Superior temporal gyrus (tissue), 1 donor: ENCODE measurements at regions not wholly inside any gene's neighbourhood (a gene's known extent, or its start where the extent isn't known, plus 50 kb on each side); places are given as distances from the start of the nearest gene placed in this dataset.

Experiments used
- DNase-seq: peaks from one replicate; pipeline ENCODE4 v3.0.0-alpha.2; 2016; ENCODE audit errors: extremely low spot score

DNA sequence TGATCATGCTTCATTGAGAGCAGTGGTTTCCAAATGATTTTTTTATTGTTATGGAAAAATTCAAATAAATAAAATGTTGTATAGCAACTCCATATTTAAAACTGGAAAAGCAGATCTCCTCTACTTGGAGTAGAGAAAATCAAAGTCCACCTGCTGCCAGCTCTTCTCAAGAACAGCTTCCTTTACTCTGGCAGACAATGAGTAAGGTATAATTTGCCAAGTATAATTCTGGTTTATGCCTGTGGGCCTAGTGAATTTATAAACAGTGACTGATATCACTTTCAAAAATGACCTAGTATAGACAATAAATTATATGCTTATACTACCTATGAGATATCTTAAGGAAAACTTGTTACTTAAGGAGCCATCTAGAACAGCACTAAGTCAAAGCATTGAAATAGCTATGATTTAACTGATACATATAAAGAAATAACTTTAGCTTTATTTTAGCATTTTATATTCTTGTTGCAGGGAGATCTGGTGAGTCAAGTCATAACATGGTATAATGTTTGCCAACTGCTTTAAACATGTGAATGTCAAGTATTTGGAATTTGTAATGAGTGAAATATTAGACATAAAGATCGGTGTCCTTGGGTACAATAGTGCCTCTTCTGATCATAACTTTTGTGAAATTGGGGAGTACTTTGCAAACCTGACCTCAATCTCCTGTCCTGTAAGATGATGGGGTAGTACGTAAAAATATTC lies 1389.1 kb upstream of the PIK3C3 start:
- no peak for DNase-seq

DNA sequence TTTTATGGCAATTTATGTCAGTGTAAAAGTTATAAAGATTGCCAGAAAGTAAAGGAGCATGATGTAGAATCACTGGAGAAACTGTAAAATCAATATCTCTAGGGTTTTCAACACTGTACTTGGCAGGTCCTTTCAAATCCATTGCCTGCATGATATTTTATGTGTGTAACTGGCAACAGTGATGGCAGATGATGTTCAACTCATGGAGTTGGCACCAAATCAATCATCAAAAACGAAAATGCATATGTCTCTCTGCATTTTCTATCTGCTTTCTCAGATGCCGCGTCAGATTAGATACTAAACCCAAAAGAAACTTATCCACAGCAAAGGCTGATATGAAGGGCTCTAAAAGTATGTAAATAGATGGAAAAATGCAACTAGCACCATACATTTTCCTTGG lies 1395.5 kb upstream of the PIK3C3 start:
- DNase-seq: no peak

DNA sequence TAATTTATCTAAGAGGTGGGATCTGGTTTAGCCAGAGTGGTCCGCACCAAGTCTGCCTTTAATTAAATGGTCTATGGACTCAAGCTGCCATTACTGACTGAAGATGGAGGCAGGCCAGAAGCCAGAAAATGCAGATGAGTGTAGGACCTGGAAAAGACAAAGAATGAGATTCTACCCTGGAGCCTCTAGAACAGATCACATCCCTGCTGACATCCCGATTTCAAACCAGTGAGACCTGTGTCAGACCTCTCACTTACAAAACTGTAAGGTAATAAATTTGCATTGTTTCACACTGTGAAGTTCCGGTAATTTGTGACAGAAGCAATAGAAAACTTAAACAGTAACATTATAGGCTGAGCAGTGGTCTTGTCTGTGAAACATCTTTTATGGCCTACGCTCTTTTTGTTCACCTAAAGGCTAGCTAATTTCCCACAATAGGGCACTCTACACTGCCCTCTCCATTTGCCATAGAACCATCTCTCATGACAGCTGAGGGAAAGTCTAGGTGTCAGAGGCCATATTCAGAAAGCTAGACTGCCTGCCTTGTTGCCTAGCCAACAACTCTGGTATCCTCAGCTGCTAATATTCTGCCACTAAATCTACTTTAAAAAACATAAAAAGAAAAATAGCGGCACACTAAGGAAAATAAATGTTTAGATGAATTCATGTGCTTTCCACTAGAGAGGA lies 1396.2 kb upstream of the PIK3C3 start:
- no peak for DNase-seq

DNA sequence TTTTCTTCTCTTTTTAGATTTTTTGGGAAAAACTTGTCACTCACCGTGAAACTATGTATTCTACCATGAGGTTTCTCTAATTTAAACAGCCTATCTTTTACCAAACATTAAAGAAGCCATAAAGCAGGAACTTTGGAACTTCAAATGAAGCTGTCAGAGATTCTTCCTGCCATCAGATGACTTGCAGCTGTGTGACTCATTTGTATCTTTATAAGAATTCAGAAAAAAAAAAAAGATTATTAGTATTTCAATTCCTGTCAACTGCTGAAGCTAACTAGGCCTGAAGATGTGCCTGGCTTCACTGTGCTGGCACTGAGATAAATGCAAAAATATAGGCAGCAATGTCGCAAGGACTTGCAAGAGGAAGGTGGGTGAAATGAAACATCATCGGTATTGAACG lies 1399.1 kb upstream of the PIK3C3 start:
- no peak for DNase-seq

DNA sequence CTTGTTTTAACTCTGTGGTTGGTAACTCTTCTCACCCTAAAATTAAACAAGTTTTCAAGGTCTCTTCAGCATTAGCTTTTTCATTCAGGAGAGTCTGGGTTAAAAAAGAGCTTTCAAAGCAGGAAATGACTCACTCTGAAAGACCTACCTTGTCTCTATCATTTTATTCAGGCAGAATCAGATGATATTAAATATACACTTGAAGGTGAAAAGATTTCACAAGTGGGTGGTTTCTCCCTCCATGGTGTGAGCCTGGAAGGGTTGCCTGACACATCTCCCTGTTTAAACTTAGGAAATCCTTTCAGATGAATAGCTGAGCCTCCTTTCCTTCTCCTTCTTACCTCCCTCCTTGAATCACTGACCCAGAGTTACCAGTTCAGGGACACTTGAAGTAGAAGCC lies 1402.0 kb upstream of the PIK3C3 start:
- no peak for DNase-seq

DNA sequence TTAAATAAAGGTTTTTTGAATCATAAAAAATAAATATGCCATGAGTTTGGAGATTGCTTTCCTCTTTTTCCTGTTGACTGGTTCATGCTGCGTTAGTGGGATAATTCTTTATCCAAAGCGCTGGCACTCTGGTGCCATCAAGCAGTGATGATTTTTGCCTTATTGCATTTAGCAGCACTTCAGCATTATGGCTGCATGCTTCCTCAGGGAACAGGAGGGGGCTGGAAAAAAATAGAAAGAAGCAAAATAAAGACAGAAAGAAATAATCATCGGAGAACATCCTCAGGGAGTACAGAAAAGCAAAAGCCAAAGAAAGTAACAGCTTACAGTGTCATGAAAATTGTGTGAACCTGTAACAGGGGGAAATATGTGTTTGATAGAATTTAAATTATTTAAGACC lies 1408.2 kb upstream of the PIK3C3 start:
- no peak for DNase-seq

DNA sequence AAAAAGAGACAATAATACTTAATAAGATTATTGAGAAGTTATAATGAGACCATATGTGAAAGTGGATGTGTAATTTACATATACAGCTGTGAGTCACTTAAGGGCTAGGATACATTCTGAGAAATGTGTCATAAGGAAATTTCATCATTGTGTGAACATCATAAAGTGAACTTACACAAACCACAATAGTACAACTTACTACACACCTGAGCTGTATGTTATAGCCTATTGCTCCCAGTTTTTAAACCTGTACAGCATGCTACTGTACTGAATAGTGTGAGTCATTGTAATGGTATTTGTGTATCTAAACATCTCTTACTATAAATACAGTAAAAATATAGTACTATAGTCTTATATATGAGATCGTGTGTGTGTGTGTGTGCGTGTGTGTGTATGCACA lies 1420.3 kb upstream of the PIK3C3 start:
- no peak for DNase-seq

DNA sequence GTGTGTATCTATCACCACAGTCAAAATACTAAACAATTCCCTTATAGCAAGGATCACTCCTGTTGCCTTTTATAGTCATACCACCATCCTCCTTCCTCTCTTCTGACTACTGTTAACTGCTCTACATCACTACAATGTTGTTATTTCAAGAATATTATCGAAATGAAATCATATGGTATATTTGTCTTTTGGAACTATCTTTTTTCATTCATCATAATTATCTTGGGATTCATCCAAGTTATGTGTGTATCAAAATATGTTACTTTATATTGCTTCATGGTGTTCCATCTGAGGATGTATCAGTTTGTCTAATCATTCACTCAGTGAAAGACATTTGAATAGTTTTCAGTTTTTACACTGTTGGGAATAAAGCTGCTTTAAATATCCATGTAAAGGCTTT lies 1423.0 kb upstream of the PIK3C3 start:
- DNase-seq: no peak

DNA sequence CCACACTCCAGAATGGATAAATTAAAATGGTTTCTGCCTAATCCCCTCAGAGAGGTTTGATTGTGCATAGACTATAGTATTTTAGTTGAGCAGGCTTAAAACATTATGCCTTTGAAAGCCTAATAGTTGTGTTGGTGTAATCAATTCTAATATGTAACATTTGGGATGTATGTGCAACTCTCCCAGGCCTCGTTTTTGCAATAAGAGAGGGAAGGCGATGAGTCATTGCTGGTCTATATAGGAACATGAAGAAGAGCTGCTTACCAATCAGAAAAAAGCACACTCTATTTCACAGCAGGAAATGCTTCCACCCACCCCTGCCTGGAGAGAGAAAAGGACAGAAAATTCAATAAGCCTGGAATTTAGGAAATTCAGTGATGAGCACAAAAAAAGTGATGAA lies 1424.0 kb upstream of the PIK3C3 start:
- no peak for DNase-seq

DNA sequence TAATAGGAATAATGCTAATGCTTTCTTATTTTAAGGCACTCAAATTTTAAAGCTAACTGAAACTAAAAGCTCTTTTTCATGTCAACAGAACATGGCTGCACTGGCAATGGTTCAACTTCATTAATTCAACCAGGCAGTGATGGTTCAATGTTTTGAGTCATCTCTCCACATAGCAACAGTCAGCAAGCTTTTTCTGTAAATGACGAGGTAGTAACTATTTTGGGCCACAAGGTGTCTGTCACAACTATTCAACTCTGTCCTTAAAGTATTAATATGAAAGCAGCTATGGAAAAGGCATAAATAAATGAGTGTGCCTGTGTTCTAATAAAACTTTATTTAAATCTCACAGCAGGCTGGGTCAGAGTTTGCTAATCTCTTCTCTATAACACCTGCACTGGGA lies 1425.6 kb upstream of the PIK3C3 start:
- no peak for DNase-seq

DNA sequence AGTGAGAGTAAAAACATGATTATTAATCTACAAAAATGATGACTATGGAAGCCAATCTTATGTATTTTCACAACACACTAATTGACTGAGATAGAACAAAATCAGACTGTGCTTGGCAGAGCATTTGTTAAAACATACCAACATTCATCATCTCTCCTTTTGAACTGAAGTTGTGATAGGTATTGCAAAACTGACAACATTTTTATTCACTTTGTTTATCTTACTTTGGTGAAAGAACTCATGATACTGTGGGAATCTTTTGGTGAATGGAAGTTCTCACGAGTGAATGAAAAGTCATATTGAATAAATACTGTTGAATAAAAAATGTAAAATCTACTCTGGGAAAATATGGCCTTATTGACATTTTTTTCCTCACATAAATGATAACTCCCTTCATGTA lies 1430.2 kb upstream of the PIK3C3 start:
- no peak for DNase-seq

DNA sequence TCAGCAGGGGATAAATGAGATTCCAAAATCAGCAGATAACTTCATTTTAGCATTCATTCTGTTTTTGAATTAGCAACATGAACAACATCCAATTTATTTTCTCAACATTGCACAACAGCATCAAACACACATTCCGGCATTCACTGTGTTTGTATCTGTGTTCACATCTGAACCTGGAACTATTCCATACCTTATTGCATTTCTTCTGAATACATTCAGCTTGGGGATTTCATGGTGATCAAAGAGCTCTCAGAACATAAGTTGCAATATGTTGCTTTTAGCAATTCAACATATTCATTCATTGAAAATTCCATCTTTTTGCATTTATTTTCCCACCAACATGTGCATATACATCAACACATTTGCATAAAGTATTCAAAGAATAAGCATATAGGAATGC lies 1431.7 kb upstream of the PIK3C3 start:
- DNase-seq: no peak

DNA sequence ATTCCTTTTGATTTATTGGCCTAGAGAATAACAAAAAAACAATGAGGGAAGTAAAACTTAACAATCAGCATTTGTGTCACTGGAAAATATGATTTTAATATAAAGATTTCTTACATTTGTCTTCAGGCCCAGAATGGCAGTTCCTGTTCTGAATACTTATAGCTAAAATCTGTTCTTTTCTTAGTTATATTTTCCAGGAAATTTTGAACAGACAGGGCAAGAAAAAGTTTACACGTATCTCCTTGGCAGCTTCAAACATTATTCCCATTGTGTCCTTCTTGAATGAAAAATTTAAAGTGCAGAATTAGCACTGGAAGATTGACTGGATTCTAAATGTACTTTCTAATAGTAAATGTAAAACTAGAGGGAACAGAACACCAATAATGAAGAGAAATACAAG lies 1454.0 kb upstream of the PIK3C3 start:
- no peak for DNase-seq

DNA sequence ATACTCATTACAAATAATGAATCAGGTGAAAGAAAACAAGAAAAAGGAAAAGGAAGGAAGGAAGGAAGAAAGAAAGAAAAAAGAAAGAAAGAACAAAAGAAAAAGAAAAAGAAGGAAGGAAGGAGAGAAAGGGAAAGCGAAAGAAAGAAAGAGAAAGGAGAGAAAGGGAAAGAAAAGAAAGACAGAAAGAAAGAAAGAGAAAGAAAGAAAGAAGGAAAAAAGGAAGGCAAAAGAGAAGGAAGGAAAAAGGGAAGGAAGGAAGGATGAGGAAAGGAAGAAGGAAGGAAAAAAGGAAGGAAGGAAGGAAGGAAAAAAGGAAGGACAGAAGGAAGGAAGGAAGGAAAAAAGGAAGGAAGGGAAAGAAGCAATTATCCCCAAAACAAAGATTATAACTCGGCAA lies 1460.4 kb upstream of the PIK3C3 start:
- DNase-seq: no peak

DNA sequence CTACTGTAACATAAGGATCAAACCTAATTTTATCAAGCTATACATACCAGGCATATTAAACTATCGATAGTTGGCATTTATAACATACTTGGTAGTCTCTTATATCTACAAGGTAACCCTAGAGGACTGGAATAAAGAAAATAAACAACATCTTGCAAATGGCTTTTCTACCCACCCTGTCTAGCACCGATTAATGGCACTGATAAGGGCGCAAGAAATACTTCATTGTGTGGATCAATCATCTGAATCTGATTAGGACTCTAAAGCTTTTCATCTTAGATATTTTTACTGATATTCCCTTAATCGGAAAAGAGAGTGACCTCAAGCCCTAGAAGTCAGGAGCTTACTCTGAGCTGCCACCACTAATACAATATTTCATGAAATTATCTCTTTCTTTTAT lies 1461.7 kb upstream of the PIK3C3 start:
- DNase-seq: no peak

DNA sequence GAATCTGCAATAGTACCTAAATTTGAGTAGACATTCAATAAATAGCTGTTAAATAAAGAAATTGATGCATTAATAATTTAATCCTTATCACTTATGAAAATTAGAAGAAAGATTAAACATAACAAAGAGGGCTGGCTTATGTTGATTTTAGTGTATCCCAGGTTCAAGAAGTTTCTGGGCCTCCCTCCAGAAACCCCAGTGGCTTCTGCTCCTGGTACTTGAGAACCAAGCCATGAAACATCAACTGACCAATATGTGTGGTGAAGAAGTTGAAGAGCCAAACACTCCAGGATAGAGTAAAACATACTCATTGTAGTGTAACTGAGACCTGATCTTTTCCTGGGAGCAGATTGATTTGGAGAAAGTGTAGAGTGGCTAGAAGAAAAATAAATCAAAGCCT lies 1465.7 kb upstream of the PIK3C3 start:
- no peak for DNase-seq

DNA sequence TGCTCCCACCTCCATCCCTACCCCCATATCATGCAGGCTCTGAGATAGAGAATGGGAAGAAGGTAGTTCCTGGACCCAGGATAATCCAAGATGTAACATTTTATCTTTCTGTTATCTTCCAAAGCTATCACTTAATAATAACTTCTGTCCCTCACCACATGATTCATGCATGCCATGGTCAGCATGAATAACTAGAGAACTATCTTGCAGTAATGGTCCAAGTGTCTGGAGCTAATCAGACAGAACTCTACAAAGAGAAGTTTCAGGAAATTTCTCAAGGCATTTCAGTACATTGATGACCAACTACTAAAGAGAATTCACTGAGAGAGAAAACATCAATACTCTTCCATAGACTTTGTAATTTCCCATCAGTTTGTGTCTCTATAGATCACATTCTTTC lies 1469.7 kb upstream of the PIK3C3 start:
- DNase-seq: no peak

DNA sequence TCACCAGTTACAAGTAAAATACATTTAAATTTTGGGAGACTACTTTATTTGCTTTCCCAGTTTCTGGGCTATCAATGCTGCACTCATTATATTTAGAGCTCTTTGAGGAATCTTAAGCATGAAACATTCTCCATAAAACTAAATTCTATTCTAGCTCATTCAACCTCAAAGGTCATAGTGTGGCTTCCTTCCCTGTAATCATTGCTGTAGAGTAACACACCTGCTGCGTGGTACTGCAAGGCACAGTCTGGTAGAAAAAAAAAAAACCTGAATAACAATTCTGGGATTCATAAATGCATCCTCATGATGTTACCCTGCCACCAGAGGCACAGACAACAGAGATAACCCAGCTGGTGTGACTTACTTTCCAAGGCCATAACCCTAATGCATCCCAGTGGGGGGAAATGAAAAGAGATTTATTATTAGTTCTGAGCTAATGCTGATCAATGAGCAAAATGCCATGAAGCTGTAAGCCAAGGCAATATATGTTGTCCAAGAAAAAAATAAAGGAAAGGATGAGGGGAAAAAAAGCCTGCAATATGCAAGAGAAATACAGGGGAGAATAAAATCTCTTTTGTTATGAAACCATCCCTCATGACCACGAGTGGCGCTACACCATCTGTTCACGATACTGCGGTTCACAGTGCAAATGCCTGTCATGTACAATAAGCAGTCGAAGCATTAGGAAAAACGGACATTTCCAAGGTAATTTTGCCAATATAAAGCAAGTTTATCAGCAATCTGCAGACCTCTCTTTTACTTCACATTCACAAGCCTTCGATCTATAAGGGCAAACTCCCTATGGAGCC lies 1481.6 kb upstream of the PIK3C3 start:
- DNase-seq: no peak

DNA sequence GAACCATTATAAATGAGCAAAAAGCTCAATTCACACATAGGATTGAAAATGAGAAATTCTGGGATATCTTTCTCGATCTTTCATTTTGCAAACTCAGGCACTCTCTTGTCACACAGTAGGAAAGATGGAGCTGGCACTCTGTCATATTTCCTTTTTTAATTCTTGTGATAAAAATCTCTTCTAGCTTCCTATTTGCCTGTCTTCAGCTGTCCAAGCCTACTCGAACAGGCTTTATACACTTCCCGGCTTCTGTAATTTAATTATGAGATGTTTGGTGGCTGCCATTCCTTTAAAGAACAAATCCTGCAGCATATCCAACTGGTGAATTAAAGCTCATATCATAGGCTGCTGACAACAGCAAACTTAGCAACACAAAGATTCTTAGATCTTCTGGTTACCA lies 1484.3 kb upstream of the PIK3C3 start:
- no peak for DNase-seq

DNA sequence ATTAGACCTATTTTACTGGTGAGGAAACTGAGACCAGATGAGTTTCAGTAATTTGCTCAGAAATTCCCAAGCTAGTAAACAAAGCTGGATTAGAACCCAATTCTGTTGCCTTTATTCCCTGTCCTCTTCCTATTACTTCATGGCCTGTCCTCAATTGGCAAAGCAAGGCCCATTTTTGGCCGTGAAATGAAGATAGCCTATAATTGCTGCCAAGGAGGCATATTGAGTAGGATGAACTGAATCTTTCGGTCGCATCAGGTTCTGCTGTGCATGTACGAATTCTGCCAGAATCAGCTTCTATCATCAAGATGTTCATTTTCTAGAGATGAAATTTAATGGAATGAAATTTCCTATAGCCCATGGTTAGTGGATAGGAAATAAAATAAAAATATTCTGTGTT lies 1485.2 kb upstream of the PIK3C3 start:
- no peak for DNase-seq

DNA sequence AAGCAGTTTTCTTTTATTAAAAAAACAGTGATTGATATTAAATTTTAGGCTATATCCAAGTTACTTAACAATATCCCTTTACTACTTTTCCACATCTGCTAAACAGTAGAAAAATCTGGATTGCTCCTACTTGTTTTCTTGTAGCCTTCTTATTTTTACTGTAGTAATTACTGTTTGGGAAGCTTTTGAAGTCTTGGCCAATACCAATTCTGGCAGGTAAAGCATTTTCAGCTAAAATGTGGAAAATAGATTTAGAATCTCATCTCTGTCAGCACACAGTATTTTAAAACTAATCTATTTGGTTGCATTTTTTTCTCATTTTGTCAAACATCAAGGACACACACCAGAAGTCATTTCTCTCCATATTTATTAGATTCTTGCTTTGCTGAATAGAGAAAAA lies 1485.7 kb upstream of the PIK3C3 start:
- no peak for DNase-seq

DNA sequence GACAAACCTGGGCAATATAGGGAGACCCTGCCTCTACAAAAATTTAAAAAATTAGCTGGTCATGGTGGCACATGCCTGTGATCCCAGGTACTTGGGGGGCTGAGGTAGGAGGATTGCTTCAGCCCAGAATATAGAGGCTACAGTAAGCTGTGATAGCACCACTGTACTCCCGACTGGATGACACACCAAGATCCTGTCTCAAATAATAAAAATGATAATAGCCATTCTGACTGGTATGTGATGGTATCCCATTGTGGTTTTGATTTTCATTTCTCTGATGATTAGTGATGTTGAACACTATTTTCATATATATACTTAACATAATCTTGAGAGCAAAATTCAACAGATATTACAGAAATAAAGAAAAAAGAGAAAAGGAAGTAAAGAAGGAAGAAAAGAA lies 1491.0 kb upstream of the PIK3C3 start:
- no peak for DNase-seq

DNA sequence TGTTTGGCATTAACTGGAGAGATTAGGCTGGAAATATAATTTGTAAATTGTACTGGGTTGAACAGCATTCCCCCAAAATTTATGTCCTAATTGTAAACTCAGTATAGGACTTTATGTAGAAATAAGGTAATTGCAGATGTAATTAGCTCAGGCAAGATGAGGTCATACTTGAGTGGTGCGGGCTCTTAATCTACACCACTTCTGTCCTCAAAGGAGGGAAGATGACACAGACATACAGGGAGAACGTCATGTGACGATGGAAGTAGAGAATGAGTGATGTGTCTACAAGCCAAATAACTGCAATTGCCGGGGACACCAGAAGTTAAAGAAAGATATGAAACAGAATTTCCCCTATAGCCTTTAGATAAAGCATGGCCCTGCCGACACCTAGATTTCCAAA lies 1501.1 kb upstream of the PIK3C3 start:
- no peak for DNase-seq
